ENCODE measurements at regions not wholly inside any gene's neighbourhood (a gene's known extent, or its start where the extent isn't known, plus 50 kb on each side); places are given as distances from the start of the nearest gene placed in this dataset.

DNA sequence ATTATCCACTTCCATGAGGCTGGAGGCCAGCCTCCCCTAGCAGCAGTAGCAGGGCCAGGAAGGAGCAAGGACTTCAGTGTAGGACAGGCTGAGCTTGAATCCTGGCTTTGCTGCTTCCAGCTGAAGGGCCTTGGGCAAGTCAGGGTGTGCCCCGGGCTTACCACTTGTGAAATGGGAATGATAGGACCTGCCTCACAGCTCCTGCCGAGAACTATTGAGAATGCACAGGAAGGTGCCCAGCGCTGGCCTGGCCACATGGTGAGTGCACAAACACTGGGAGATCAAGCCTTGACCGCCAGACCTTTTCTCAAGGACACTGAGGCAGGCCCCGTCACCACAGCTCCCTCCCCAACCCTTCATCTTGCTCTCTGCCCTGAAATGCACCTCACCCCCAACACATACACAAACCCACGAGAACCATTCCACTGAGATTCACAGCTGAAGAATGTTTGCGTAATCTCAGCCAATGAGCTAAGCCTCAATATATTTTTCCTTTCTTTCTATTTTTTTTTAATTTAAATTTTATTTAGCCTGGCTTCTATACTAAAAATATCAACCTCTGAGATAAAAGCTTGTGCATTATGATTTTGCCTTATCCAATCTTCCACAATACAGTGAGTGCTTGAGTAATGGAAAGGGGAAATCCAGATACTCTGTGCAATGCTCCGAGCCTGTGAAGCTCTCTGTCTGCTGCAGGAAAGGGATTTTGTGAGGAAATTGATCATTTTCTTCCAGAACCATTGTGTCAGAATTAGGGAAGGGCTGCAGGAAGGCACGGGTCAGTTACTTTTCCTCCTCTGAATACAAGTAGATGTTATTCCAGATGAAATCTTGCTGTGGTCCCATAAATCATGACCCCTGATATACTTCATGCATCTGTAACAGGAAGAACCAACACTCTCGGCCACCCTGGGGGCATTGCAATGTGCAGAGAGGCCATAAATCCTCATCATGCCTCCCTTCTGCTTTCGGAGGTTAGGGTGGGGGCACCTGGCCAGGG lies 193.9 kb downstream of the TLE3 start:
- TF ChIP-seq, protein P1, sequence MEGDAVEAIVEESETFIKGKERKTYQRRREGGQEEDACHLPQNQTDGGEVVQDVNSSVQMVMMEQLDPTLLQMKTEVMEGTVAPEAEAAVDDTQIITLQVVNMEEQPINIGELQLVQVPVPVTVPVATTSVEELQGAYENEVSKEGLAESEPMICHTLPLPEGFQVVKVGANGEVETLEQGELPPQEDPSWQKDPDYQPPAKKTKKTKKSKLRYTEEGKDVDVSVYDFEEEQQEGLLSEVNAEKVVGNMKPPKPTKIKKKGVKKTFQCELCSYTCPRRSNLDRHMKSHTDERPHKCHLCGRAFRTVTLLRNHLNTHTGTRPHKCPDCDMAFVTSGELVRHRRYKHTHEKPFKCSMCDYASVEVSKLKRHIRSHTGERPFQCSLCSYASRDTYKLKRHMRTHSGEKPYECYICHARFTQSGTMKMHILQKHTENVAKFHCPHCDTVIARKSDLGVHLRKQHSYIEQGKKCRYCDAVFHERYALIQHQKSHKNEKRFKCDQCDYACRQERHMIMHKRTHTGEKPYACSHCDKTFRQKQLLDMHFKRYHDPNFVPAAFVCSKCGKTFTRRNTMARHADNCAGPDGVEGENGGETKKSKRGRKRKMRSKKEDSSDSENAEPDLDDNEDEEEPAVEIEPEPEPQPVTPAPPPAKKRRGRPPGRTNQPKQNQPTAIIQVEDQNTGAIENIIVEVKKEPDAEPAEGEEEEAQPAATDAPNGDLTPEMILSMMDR (IDR thresholded peaks at IDR 0.05), result no peak
- TF ChIP-seq POLR2A (IDR thresholded peaks at IDR 0.05), result no peak
- TF ChIP-seq EP300 (IDR thresholded peaks at IDR 0.05), result no peak

All from tibial nerve (tissue), 4 donors.